HFFc6 (cell line): ENCODE measurements at regions not wholly inside any gene's neighbourhood (a gene's known extent, or its start where the extent isn't known, plus 50 kb on each side); places are given as distances from the start of the nearest gene placed in this dataset.

Source experiments
- DNase-seq: peaks from one replicate; pipeline ENCODE4 v3.0.0-alpha.2; 2018
- H3K27ac Mint-ChIP-seq: 2 replicates; pipeline ENCODE4 v1.8.0; 2020; ENCODE audit warnings: mild to moderate bottlenecking, mixed read lengths
- H3K27me3 Mint-ChIP-seq: 2 replicates; pipeline ENCODE4 v1.8.0; 2021; ENCODE audit warnings: mild to moderate bottlenecking, moderate library complexity, mixed read lengths; ENCODE audit not compliant: insufficient read depth
- H3K36me3 Mint-ChIP-seq: 2 replicates; pipeline ENCODE4 v1.8.0; 2021; ENCODE audit warnings: low read depth, mixed read lengths
- H3K4me1 Mint-ChIP-seq: 2 replicates; pipeline ENCODE4 v1.8.0; 2020; ENCODE audit warnings: low read depth, mixed read lengths
- H3K4me3 Mint-ChIP-seq: 2 replicates; pipeline ENCODE4 v1.8.0; 2020; ENCODE audit warnings: mild to moderate bottlenecking, moderate library complexity, mixed read lengths
- H3K9me3 Mint-ChIP-seq: 2 replicates; pipeline ENCODE4 v1.8.0; 2020; ENCODE audit warnings: mild to moderate bottlenecking, mixed read lengths
- TF ChIP-seq, protein P1 (sequence below): fragments of 200-600 bp; sonication (generic); IDR thresholded peaks from 2 replicates; pipeline ENCODE4 v1.5.0; 2021; ENCODE audit warnings: antibody characterized with exemption, mild to moderate bottlenecking

DNA sequence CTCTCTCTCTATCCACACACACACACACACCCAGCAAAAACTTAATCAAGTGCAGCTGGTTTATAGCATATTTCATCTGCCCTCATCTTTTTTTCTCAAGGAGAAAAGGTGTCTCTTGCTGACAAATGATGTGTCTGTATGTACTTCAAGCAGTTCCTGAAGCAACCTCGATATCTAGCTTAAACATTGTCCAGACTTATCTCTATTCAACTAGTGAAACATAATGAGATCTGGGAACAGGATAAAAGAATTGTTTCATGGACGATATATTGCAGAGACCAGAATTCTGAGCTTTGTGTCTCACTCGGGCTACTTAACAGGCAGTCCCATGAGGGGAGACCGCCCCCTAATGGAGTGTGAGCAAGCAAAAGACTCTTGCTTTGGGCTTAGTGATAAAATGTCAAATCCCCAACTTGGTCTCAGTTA, 929.2 kb upstream of the SOX11 start:
- no peak for DNase-seq
- Mint-ChIP-seq H3K9me3 (peaks cover 67% of the 10 kb centered on the region), H3K27ac (no peak overlapping the region)

DNA sequence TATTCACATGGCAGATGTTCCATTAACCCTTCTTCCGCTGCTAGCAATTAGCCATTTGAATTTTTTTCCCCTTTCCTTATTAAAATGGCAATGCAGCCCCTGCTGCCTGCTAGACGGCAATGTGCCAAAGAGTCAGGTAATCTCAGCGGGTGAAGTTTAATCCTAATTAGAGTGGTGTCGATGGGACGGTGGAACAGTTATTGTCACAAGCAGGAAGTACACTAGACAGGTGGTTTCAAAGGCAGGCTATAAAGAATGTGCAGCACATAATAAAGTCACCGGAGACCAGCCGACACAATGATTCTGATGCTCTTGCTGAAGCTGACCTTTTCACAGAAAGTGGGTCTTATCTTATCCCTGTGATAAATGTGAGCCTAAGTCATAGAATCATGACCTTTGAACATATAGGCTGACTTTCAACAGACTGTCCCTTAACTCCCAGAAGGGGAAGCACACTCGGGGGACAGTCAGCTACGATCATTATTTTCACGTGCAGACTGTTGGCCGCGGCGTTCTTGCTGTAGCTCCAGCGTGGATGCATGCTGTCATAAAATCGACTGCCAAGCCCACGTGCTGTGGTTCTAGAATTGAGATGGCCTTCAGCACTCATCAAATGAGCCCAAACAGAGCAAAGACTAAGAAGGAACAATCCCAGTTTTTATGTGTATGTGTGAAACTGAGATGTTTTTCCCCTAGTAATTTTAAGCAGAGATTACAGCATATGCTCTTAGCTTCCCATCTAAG, 926.2 kb upstream of the SOX11 start:
- Mint-ChIP-seq H3K36me3 (peaks cover 4% of the 10 kb centered on the region; the same call in 1 of the 2 replicates), H3K4me3 (no peak overlapping the region), H3K27me3 (no peaks in the 10 kb centered on the region), H3K27ac (no peak overlapping the region), H3K4me1 (no peaks in the 10 kb centered on the region), H3K9me3 (peaks cover 63% of the 10 kb centered on the region)
- no peak for DNase-seq
- TF ChIP-seq, protein P1, sequence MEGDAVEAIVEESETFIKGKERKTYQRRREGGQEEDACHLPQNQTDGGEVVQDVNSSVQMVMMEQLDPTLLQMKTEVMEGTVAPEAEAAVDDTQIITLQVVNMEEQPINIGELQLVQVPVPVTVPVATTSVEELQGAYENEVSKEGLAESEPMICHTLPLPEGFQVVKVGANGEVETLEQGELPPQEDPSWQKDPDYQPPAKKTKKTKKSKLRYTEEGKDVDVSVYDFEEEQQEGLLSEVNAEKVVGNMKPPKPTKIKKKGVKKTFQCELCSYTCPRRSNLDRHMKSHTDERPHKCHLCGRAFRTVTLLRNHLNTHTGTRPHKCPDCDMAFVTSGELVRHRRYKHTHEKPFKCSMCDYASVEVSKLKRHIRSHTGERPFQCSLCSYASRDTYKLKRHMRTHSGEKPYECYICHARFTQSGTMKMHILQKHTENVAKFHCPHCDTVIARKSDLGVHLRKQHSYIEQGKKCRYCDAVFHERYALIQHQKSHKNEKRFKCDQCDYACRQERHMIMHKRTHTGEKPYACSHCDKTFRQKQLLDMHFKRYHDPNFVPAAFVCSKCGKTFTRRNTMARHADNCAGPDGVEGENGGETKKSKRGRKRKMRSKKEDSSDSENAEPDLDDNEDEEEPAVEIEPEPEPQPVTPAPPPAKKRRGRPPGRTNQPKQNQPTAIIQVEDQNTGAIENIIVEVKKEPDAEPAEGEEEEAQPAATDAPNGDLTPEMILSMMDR, result no peak

More for the DNA sequence above, 929.2 kb upstream of the SOX11 start:
- no peak overlapping the region for H3K4me3 Mint-ChIP-seq
- H3K36me3 Mint-ChIP-seq, result 0 out of 2 replicates have a peak, but pooled peaks cover 4% of the 10 kb centered on the region
- TF ChIP-seq, protein P1, result no peak
- no peaks in the 10 kb centered on the region for H3K4me1 Mint-ChIP-seq
- no peaks in the 10 kb centered on the region for H3K27me3 Mint-ChIP-seq

DNA sequence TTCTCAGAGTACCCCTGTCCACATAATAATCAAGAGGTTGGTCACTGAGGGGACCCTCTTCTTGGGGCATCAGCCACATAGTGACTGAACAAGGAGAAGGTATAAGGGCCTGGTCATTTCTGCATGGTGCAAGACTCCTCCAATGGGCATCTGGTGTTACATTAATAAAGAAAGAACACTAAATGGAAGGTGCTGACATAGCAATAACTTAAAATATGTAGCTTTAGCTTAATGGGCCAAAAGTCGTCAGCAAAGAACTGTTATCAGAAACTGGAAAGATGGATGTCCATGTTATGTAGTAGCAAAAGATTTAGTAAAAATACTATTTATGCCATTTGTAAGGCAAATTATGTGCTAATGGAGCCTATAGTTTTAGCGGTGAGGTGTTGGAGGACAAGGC, 916.5 kb upstream of the SOX11 start:
- Mint-ChIP-seq H3K27me3 (no peaks in the 10 kb centered on the region), H3K4me1 (no peaks in the 10 kb centered on the region), H3K36me3 (no peaks in the 10 kb centered on the region; the same call in 1 of the 2 replicates), H3K4me3 (no peak overlapping the region), H3K27ac (no peak overlapping the region), H3K9me3 (peaks cover 69% of the 10 kb centered on the region)
- TF ChIP-seq, protein P1, result no peak
- DNase-seq, result no peak

DNA sequence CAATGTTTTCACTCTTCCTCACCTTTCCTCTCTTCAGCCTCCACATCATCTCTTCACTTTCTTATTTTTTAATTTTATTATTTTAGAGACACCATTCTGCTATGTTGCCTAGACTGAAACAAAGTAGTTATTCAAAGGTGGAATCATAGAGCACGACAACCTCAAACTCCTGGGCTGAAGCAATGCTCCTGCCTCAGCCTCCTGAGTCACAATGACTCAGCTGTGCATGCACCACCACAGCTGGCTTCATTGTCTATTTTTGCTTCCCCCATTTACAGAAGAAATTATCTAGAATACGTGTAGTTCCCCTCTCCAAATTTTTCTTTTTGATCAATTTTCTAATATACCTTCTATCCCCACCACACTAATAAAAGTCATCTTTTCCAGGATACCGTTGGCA, 911.5 kb upstream of the SOX11 start:
- H3K9me3 Mint-ChIP-seq, result peaks cover 75% of the 10 kb centered on the region
- no peaks in the 10 kb centered on the region for H3K4me1 Mint-ChIP-seq
- TF ChIP-seq, protein P1, result no peak
- no peak overlapping the region for H3K4me3 Mint-ChIP-seq
- H3K27ac Mint-ChIP-seq, result no peak overlapping the region
- no peak for DNase-seq
- no peaks in the 10 kb centered on the region; the same call in 1 of the 2 replicates for H3K27me3 Mint-ChIP-seq
- H3K36me3 Mint-ChIP-seq, result no peaks in the 10 kb centered on the region; the same call in 1 of the 2 replicates

DNA sequence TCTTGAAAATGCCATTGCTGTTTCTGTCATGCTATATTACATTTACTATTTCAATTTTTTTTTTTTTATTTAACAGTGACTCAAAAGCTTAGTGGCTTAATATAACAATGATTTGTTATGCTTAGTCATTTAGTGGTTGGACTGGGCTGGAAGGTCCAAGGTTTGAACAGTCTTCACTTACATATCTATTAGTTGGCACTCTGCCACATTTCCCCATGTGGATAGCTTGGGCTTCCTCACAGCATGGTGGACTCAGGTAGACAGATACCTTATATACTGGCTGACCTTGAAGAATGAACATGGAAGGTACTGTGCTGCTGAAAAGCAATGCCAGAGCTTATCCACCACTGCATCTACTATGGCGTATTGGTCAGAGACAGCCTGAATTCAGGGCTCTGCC, 909.5 kb upstream of the SOX11 start:
- Mint-ChIP-seq H3K4me3 (no peak overlapping the region), H3K4me1 (no peaks in the 10 kb centered on the region), H3K9me3 (peaks cover 79% of the 10 kb centered on the region), H3K27ac (no peak overlapping the region), H3K27me3 (no peaks in the 10 kb centered on the region; the same call in 1 of the 2 replicates), H3K36me3 (no peaks in the 10 kb centered on the region; the same call in 1 of the 2 replicates)
- DNase-seq, result no peak
- TF ChIP-seq, protein P1, result no peak
